HG02870 (cell line): ENCODE measurements at regions not wholly inside any gene's neighbourhood (a gene's known extent, or its start where the extent isn't known, plus 50 kb on each side); places are given as distances from the start of the nearest gene placed in this dataset.

Experiments used
- ATAC-seq: cut with Tn5 transposase; IDR thresholded peaks from one replicate; pipeline ENCODE4 v1.9.1; 2021; ENCODE audit warnings: mild to moderate bottlenecking, moderate library complexity; ENCODE audit not compliant: unreplicated experiment

DNA sequence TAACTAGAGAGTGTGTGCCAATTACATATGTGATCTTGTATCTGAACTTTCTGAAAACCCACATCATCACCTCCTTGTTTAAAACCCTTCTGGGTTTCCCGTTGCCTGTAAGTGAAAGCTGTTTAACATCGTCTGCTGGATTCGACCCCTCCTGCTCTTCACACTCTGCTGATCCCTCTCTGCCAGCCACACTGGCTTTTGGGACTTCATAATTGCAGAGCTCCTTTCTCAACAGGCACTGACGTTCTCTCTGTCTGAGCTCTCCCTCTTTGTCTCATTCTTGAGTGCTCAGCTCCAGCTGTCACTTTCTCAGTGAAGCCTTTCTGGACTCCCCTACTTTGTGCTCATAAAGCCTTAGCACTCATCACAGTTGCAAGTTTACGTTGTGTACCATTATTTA lies 153.9 kb downstream of the CEP135 start:
- no peak for ATAC-seq

GRCh38 chr4:56099378-56099786 lies 150.6 kb downstream of the CEP135 start:
- no peak for ATAC-seq

DNA sequence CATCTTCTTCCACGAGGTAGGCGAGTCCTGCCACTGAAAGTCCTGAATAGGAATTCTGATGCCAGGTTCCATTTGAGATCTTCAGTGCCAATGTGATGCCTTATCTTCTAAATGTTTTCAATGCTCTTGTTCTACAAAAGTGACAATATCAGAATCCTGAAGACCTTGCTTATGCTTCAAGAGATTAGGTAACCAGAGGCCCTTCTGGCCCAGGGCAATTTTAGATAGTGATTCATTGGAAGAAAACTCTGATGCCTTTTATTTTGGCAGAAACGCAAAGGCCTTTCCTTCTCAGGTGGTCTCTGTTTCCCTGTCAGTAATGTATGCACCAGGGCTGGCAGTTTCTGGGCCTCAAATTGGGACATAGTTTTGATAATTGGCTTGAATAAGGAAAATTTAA lies 144.8 kb downstream of the CEP135 start:
- no peak for ATAC-seq

GRCh38 chr4:56092540-56092939 lies 143.8 kb downstream of the CEP135 start:
- ATAC-seq, result no peak

- no peak for ATAC-seq
These were observed 137.8 kb downstream of the CEP135 start for GRCh38 chr4:56086561-56086960.

GRCh38 chr4:56086073-56086541 lies 137.4 kb downstream of the CEP135 start:
- ATAC-seq, result no peak

DNA sequence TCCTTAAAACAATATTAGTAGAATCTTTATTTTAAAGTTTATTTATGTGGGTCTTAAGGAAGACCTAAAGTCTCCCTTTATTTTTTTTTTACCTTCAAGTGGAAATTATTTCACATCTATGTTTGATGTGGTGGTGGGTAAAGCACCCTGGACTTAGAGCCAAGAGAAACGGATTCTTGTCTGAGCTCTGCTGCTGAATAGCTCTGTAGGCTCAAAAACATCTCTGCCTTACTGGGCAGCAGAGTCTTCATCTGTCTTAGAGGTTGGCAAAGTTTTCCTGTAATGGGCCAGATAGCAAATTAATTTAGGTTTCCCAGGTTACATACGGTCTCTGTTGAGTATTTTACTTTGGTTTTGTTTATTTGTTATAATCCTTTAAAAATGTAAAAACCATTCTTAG lies 136.5 kb downstream of the CEP135 start:
- ATAC-seq, result no peak

DNA sequence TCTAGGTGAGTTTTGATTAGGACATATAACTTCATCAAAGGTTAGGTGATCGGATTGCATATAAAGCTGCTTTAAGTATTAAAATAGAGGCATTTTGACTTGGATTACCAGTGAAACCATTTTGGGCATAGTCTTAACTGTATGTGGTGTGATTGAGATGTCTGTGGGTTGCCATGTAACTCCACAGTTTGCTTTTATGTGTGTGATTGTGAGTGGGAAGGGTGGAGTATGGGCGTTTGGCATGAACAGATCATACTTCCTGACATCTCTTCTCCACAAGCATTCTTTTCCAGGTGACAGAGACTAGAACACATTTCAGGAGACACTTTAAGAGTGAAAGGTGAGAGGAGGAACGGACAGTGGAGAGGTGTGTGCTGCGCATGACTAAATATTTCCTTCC lies 136.1 kb downstream of the CEP135 start:
- ATAC-seq, result no peak
